ENCODE measurements at regions not wholly inside any gene's neighbourhood (a gene's known extent, or its start where the extent isn't known, plus 50 kb on each side); places are given as distances from the start of the nearest gene placed in this dataset.
"Not testable (repeated sequence)": the region's sequence is repeated elsewhere in the genome, so short reads cannot be mapped to it uniquely, and the experiment has no call there.

GRCh38 chrX:118295818-118296217 is 50.1 kb upstream of the WDR44 start:
- H3K27ac ChIP-seq (ENCODE audit: low read depth, low read length); H2BK5ac ChIP-seq (ENCODE audit: low read depth, low read length); H3K36me3 ChIP-seq (ENCODE audit: control insufficient read depth in 2 of 4, insufficient read depth in 4 of 4, low read length in 3 of 4); H3K14ac ChIP-seq (ENCODE audit: insufficient read length); DNase-seq (ENCODE audit: low read depth in 1 of 2, low spot score in 2 of 2); FAIRE-seq; H4K20me1 ChIP-seq (replicated peaks in 1 of 2; ENCODE audit: control insufficient read depth in 1 of 2, insufficient read depth in 2 of 2, low read length in 2 of 2); POLR2A ChIA-PET (ENCODE audit: partially characterized antibody); H3K79me1 ChIP-seq (ENCODE audit: low read depth, low read length); H2BK12ac ChIP-seq (ENCODE audit: low read depth, low read length); H3K23me2 ChIP-seq (ENCODE audit: low read depth, low read length); H3K4me1 ChIP-seq (replicated peaks in 1 of 4; ENCODE audit: control insufficient read depth in 3 of 4, insufficient read depth in 4 of 4, low read length in 3 of 4); H3K4me2 ChIP-seq (ENCODE audit: insufficient read depth in 1 of 2, low read depth in 2 of 2, low read length in 2 of 2); CTCF ChIA-PET (ENCODE audit: partially characterized antibody); H3K79me2 ChIP-seq (ENCODE audit: control insufficient read depth in 1 of 2, insufficient read depth in 2 of 2, low read length in 2 of 2); H2AK5ac ChIP-seq (ENCODE audit: low read depth, low read length); H4K91ac ChIP-seq (replicated peaks; ENCODE audit: insufficient read length, low read length); H3K4me3 ChIP-seq (ENCODE audit: extremely low read depth in 1 of 4, insufficient read depth in 2 of 4, low read depth in 3 of 4, low read length in 4 of 4); H4K5ac ChIP-seq (ENCODE audit: insufficient read length, low read depth, low read length); H3K9me3 ChIP-seq (ENCODE audit: insufficient read depth in 2 of 2, low read depth in 1 of 2, low read length in 1 of 2); H3K27me3 ChIP-seq (replicated peaks in 1 of 4; ENCODE audit: control insufficient read depth in 3 of 4, extremely low read depth in 1 of 4, insufficient read depth in 3 of 4, low read length in 3 of 4); H3K9ac ChIP-seq (replicated peaks in 1 of 4; ENCODE audit: extremely low read depth in 1 of 4, low read depth in 3 of 4, low read length in 3 of 4); H3K4ac ChIP-seq (replicated peaks; ENCODE audit: insufficient read length, low read depth, low read length); H3K18ac ChIP-seq (ENCODE audit: extremely low read depth, low read length); H3K23ac ChIP-seq (ENCODE audit: insufficient read length); H2BK15ac ChIP-seq (ENCODE audit: low read length); H2AFZ ChIP-seq (ENCODE audit: low read length); H4K8ac ChIP-seq (ENCODE audit: extremely low read depth, insufficient read depth, low read length); H2BK20ac ChIP-seq (ENCODE audit: low read length); H3K56ac ChIP-seq (replicated peaks; ENCODE audit: insufficient read length, low read depth, low read length); H2BK120ac ChIP-seq (replicated peaks; ENCODE audit: low read depth, low read length): not testable (repeated sequence)
- 89% methylated on average over 1 of the region's 1 CpG; no CpG with 5 or more reads in 1 of the 2 experiments for WGBS, 2 experiments (ENCODE audit: extremely low coverage in 1 of 2, insufficient coverage in 1 of 2, insufficient read length in 1 of 2, insufficient replicate concordance in 2 of 2, low coverage in 1 of 2, low lambda C conversion rate in 2 of 2, missing lambda C conversion rate in 1 of 2)

Measured in H1 (cell line).